ENCODE measurements at regions not wholly inside any gene's neighbourhood (a gene's known extent, or its start where the extent isn't known, plus 50 kb on each side); places are given as distances from the start of the nearest gene placed in this dataset.
"Not testable (repeated sequence)": the region's sequence is repeated elsewhere in the genome, so short reads cannot be mapped to it uniquely, and the experiment has no call there.

- peaks cover 2% of the 10 kb centered on the region for H3K4me1 ChIP-seq (ENCODE audit: control insufficient read depth, low read depth, low read length)
- H3K56ac ChIP-seq (ENCODE audit: low read length) = no peak overlapping the region
- H2BK5ac ChIP-seq (ENCODE audit: low read length) = no peak overlapping the region
- DNase-seq = no peak
- no peak overlapping the region for H4K8ac ChIP-seq (ENCODE audit: low read depth, low read length)
- no peak overlapping the region for H3K4ac ChIP-seq (ENCODE audit: low read depth, low read length)
- H3K27me3 ChIP-seq (ENCODE audit: insufficient read depth, low read length, poor library complexity) = no peaks in the 10 kb centered on the region
- no peak overlapping the region for H3K18ac ChIP-seq (ENCODE audit: low read length)
- no peak overlapping the region for H3K9ac ChIP-seq (ENCODE audit: low read length)
- H3K4me2 ChIP-seq (ENCODE audit: low read length) = no peak overlapping the region
- H2AK5ac ChIP-seq (ENCODE audit: low read length) = no peak overlapping the region
- no peak overlapping the region for H3K4me3 ChIP-seq (ENCODE audit: low read length)
- H3K79me1 ChIP-seq (ENCODE audit: low read length) = no peaks in the 10 kb centered on the region
- no peak overlapping the region for H2BK120ac ChIP-seq (ENCODE audit: low read depth, low read length)
- H3K23ac ChIP-seq (ENCODE audit: low read length) = no peak overlapping the region
- no peaks in the 10 kb centered on the region for H3K79me2 ChIP-seq (ENCODE audit: control insufficient read depth, insufficient read depth, low read length)
- no peak overlapping the region for H3K27ac ChIP-seq (ENCODE audit: low read depth, low read length)
- no peak overlapping the region for H4K5ac ChIP-seq (ENCODE audit: low read length)
- H3K36me3 ChIP-seq (ENCODE audit: control insufficient read depth, insufficient read depth, low read length) = no peaks in the 10 kb centered on the region
- H2BK15ac ChIP-seq (replicated peaks; ENCODE audit: low read depth) = no peak overlapping the region
Measured at GRCh38 chr6:111925296-111925695, 52.0 kb upstream of the FYN start.

- H3K23ac ChIP-seq (ENCODE audit: low read length) = no peak overlapping the region
- no peak overlapping the region for H2BK15ac ChIP-seq (replicated peaks; ENCODE audit: low read depth)
- no peaks in the 10 kb centered on the region for H3K79me2 ChIP-seq (ENCODE audit: control insufficient read depth, insufficient read depth, low read length)
- DNase-seq = no peak
- H2BK5ac ChIP-seq (ENCODE audit: low read length) = no peak overlapping the region
- H3K56ac ChIP-seq (ENCODE audit: low read length) = no peak overlapping the region
- no peak overlapping the region for H3K9ac ChIP-seq (ENCODE audit: low read length)
- H3K27me3 ChIP-seq (ENCODE audit: insufficient read depth, low read length, poor library complexity) = no peaks in the 10 kb centered on the region
- no peaks in the 10 kb centered on the region for H3K36me3 ChIP-seq (ENCODE audit: control insufficient read depth, insufficient read depth, low read length)
- no peak overlapping the region for H3K4me2 ChIP-seq (ENCODE audit: low read length)
- H4K5ac ChIP-seq (ENCODE audit: low read length) = no peak overlapping the region
- no CpG with 5 or more reads among the region's 7 CpGs for WGBS (ENCODE audit: extremely low coverage, insufficient coverage, low lambda C conversion rate)
- H3K4me3 ChIP-seq (ENCODE audit: low read length) = no peak overlapping the region
- no peak overlapping the region for H3K4ac ChIP-seq (ENCODE audit: low read depth, low read length)
- H2BK120ac ChIP-seq (ENCODE audit: low read depth, low read length) = no peak overlapping the region
- no peak overlapping the region for H2AK5ac ChIP-seq (ENCODE audit: low read length)
- no peak overlapping the region for H4K8ac ChIP-seq (ENCODE audit: low read depth, low read length)
- no peaks in the 10 kb centered on the region for H3K4me1 ChIP-seq (ENCODE audit: control insufficient read depth, low read depth, low read length)
- H3K18ac ChIP-seq (ENCODE audit: low read length) = no peak overlapping the region
- no peak overlapping the region for H3K27ac ChIP-seq (ENCODE audit: low read depth, low read length)
- H3K79me1 ChIP-seq (ENCODE audit: low read length) = no peaks in the 10 kb centered on the region
Measured at GRCh38 chr6:111926731-111927302, 53.6 kb upstream of the FYN start.

DNA sequence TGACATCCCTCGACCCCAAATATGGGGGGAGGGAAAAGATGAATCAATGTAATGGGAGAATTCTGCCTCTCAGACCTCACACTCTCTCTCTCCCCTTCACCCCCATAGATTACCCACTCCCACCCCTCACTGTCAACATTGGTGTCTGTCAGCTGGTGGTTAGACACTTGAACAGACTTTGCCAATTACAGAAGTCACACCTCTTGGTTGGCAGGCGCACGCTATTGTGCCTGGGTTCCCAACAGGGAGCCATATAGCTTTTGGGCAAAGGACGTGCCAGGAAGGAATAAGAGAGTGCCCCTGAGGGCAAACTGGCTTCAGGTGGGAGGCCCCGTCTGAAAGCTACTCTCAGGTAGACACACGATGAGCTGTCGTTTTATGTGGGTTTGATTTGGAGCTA is 54.1 kb upstream of the FYN start:
- Histone ChIP-seq H2BK15ac (replicated peaks; ENCODE audit: low read depth) (no peak overlapping the region), H3K9ac (ENCODE audit: low read length) (no peak overlapping the region), H2BK5ac (ENCODE audit: low read length) (no peak overlapping the region), H3K27me3 (ENCODE audit: insufficient read depth, low read length, poor library complexity) (no peaks in the 10 kb centered on the region), H3K4me1 (ENCODE audit: control insufficient read depth, low read depth, low read length) (no peaks in the 10 kb centered on the region), H3K4ac (ENCODE audit: low read depth, low read length) (no peak overlapping the region), H3K4me3 (ENCODE audit: low read length) (no peak overlapping the region), H3K4me2 (ENCODE audit: low read length) (no peak overlapping the region), H4K8ac (ENCODE audit: low read depth, low read length) (no peak overlapping the region), H2BK120ac (ENCODE audit: low read depth, low read length) (no peak overlapping the region), H2AK5ac (ENCODE audit: low read length) (no peak overlapping the region), H4K5ac (ENCODE audit: low read length) (no peak overlapping the region), H3K18ac (ENCODE audit: low read length) (no peak overlapping the region), H3K36me3 (ENCODE audit: control insufficient read depth, insufficient read depth, low read length) (no peaks in the 10 kb centered on the region), H3K56ac (ENCODE audit: low read length) (no peak overlapping the region), H3K23ac (ENCODE audit: low read length) (no peak overlapping the region), H3K27ac (ENCODE audit: low read depth, low read length) (no peak overlapping the region), H3K79me2 (ENCODE audit: control insufficient read depth, insufficient read depth, low read length) (no peaks in the 10 kb centered on the region), H3K79me1 (ENCODE audit: low read length) (no peaks in the 10 kb centered on the region)
- no peak for DNase-seq
- no CpG with 5 or more reads among the region's 7 CpGs for whole genome bisulfite sequencing (ENCODE audit: extremely low coverage, insufficient coverage, low lambda C conversion rate)

DNA sequence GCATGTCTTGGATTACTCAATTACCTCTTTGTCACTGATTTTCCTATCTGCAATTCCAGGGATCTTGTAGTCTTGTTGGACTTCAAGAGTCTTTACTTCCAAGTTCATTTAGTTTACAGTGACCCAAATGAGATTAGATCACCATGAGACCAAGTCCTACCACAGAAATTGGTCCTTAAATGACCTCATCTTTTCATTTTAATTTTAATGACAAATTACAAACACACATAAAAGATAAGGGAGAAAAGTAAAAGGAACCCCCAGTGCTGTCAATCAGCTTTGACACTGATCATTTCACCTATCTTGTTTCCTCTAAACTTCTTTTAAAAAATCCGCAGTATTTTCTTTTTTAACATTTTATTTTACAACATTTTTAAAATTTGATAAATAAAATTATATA is 54.9 kb upstream of the FYN start:
- Histone ChIP-seq H2BK5ac (ENCODE audit: low read length) (no peak overlapping the region), H2AK5ac (ENCODE audit: low read length) (no peak overlapping the region), H3K36me3 (ENCODE audit: control insufficient read depth, insufficient read depth, low read length) (no peaks in the 10 kb centered on the region), H3K4me1 (ENCODE audit: control insufficient read depth, low read depth, low read length) (no peaks in the 10 kb centered on the region), H3K79me1 (ENCODE audit: low read length) (no peaks in the 10 kb centered on the region), H3K56ac (ENCODE audit: low read length) (no peak overlapping the region), H3K23ac (ENCODE audit: low read length) (no peak overlapping the region), H3K9ac (ENCODE audit: low read length) (no peak overlapping the region), H3K18ac (ENCODE audit: low read length) (no peak overlapping the region), H3K4me2 (ENCODE audit: low read length) (no peak overlapping the region), H3K4ac (ENCODE audit: low read depth, low read length) (no peak overlapping the region), H4K8ac (ENCODE audit: low read depth, low read length) (no peak overlapping the region), H2BK15ac (replicated peaks; ENCODE audit: low read depth) (no peak overlapping the region), H3K4me3 (ENCODE audit: low read length) (no peak overlapping the region), H3K27ac (ENCODE audit: low read depth, low read length) (no peak overlapping the region), H2BK120ac (ENCODE audit: low read depth, low read length) (no peak overlapping the region), H3K27me3 (ENCODE audit: insufficient read depth, low read length, poor library complexity) (no peaks in the 10 kb centered on the region), H3K79me2 (ENCODE audit: control insufficient read depth, insufficient read depth, low read length) (no peaks in the 10 kb centered on the region), H4K5ac (ENCODE audit: low read length) (no peak overlapping the region)
- DNase-seq = no peak
- WGBS (ENCODE audit: extremely low coverage, insufficient coverage, low lambda C conversion rate) = 100% methylated on average over 1 of the region's 1 CpG

GRCh38 chr6:111934611-111935010 is 61.4 kb upstream of the FYN start:
- not testable (repeated sequence) for H3K4me2 ChIP-seq (ENCODE audit: low read length); H4K8ac ChIP-seq (ENCODE audit: low read depth, low read length); H2BK15ac ChIP-seq (replicated peaks; ENCODE audit: low read depth); H4K5ac ChIP-seq (ENCODE audit: low read length); H3K79me2 ChIP-seq (ENCODE audit: control insufficient read depth, insufficient read depth, low read length); H3K4ac ChIP-seq (ENCODE audit: low read depth, low read length); H3K56ac ChIP-seq (ENCODE audit: low read length); H3K9ac ChIP-seq (ENCODE audit: low read length); H3K4me3 ChIP-seq (ENCODE audit: low read length); H3K79me1 ChIP-seq (ENCODE audit: low read length); H3K18ac ChIP-seq (ENCODE audit: low read length); H3K4me1 ChIP-seq (ENCODE audit: control insufficient read depth, low read depth, low read length); H3K23ac ChIP-seq (ENCODE audit: low read length); H2BK120ac ChIP-seq (ENCODE audit: low read depth, low read length); H2AK5ac ChIP-seq (ENCODE audit: low read length); H3K27ac ChIP-seq (ENCODE audit: low read depth, low read length); H3K27me3 ChIP-seq (ENCODE audit: insufficient read depth, low read length, poor library complexity); DNase-seq; H3K36me3 ChIP-seq (ENCODE audit: control insufficient read depth, insufficient read depth, low read length); H2BK5ac ChIP-seq (ENCODE audit: low read length)
- WGBS (ENCODE audit: extremely low coverage, insufficient coverage, low lambda C conversion rate) = no CpG with 5 or more reads among the region's 5 CpGs

DNA sequence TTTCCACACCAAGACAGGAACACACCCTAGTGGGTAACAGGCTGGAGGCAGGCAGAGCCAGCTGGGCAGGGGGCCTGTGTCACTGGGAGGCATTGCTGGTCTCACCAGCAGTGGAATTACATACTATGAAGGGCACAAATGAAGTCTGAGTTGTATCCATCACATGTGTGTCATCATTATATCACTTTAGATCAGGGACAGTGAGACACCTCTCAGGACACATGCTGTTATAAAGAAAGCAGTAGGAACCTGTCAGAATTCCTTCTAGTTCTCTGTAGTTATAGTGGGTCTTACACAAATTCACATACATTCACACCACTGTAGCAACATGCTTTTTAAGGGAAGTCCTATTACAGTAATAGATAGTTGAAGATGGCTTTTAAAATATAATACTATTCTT is 63.5 kb upstream of the FYN start:
- Histone ChIP-seq H3K9ac (ENCODE audit: low read length) (no peak overlapping the region), H3K56ac (ENCODE audit: low read length) (no peak overlapping the region), H2BK5ac (ENCODE audit: low read length) (no peak overlapping the region), H4K8ac (ENCODE audit: low read depth, low read length) (no peak overlapping the region), H2BK15ac (replicated peaks; ENCODE audit: low read depth) (no peak overlapping the region), H3K79me2 (ENCODE audit: control insufficient read depth, insufficient read depth, low read length) (no peaks in the 10 kb centered on the region), H3K27ac (ENCODE audit: low read depth, low read length) (no peak overlapping the region), H3K23ac (ENCODE audit: low read length) (no peak overlapping the region), H3K79me1 (ENCODE audit: low read length) (no peaks in the 10 kb centered on the region), H3K4me2 (ENCODE audit: low read length) (no peak overlapping the region), H2BK120ac (ENCODE audit: low read depth, low read length) (no peak overlapping the region), H4K5ac (ENCODE audit: low read length) (no peak overlapping the region), H3K4me1 (ENCODE audit: control insufficient read depth, low read depth, low read length) (no peaks in the 10 kb centered on the region), H3K27me3 (ENCODE audit: insufficient read depth, low read length, poor library complexity) (no peaks in the 10 kb centered on the region), H3K18ac (ENCODE audit: low read length) (no peak overlapping the region), H2AK5ac (ENCODE audit: low read length) (no peak overlapping the region), H3K4ac (ENCODE audit: low read depth, low read length) (no peak overlapping the region), H3K4me3 (ENCODE audit: low read length) (no peak overlapping the region), H3K36me3 (ENCODE audit: control insufficient read depth, insufficient read depth, low read length) (no peaks in the 10 kb centered on the region)
- no peak for DNase-seq

All from mesendoderm (in vitro differentiated cells).